ENCODE measurements at regions not wholly inside any gene's neighbourhood (a gene's known extent, or its start where the extent isn't known, plus 50 kb on each side); places are given as distances from the start of the nearest gene placed in this dataset.

DNA sequence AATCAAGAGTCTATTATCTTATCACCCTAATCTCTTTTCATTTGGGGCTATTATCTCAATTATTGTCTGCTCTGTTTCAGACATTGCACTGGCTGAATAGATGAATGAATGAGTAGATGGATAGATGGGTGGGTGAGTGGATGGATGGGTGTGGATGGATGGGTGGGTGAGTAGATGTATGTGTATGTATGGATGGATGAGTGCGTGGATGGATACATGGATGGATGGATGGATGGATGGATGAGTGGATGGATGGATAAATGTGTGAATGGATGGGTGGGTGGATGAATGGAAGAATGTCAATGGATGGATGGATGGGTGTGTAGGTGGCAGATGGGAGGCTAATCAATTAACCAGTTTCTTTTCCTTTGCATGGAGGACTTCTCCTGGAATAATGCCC, 301.7 kb downstream of the NSG2 start:
- TF ChIP-seq, protein P1, sequence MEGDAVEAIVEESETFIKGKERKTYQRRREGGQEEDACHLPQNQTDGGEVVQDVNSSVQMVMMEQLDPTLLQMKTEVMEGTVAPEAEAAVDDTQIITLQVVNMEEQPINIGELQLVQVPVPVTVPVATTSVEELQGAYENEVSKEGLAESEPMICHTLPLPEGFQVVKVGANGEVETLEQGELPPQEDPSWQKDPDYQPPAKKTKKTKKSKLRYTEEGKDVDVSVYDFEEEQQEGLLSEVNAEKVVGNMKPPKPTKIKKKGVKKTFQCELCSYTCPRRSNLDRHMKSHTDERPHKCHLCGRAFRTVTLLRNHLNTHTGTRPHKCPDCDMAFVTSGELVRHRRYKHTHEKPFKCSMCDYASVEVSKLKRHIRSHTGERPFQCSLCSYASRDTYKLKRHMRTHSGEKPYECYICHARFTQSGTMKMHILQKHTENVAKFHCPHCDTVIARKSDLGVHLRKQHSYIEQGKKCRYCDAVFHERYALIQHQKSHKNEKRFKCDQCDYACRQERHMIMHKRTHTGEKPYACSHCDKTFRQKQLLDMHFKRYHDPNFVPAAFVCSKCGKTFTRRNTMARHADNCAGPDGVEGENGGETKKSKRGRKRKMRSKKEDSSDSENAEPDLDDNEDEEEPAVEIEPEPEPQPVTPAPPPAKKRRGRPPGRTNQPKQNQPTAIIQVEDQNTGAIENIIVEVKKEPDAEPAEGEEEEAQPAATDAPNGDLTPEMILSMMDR (IDR thresholded peaks at IDR 0.05 in 4 of 5, conservative IDR thresholded peaks at IDR 0.05 in 1 of 5): no peak
- no peak for TF ChIP-seq POLR2A (IDR thresholded peaks at IDR 0.05)

Measured in gastrocnemius medialis (tissue), 4 donors.